RPMI7951 (cell line): ENCODE measurements at regions not wholly inside any gene's neighbourhood (a gene's known extent, or its start where the extent isn't known, plus 50 kb on each side); places are given as distances from the start of the nearest gene placed in this dataset.
"Not testable (repeated sequence)": the region's sequence is repeated elsewhere in the genome, so short reads cannot be mapped to it uniquely, and the experiment has no call there.

Experiments
- DNase-seq: peaks from one replicate; pipeline ENCODE4 v3.0.0-alpha.2; 2012; ENCODE audit warnings: low read depth

- DNase-seq, result peak; percentile 36
Observed at GRCh38 chr20:22949331-22950109, 85.6 kb upstream of the SSTR4 start.

GRCh38 chr20:22951966-22952365 is 83.1 kb upstream of the SSTR4 start:
- no peak for DNase-seq

DNA sequence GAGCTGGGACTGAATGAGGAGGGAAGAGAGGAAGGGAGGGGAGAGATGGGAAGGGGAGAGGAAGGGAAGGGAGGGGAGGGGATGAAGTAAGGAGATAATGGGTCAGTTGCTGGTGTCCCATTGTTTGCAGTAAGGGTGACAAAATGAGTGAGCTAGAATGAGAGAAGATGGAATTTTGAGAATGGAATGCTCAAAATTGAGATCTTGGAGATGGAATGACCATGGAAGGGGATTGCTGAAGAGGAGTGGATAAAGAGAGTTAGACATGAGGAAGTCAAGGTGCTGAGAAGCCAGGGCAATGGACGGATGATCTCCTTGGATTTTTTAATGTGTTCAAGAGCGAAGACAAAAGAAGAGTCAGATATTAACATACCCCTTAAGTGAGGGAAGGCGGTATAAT is 80.5 kb upstream of the SSTR4 start:
- no peak for DNase-seq

GRCh38 chr20:22958390-22958789 is 76.7 kb upstream of the SSTR4 start:
- DNase-seq, result no peak

GRCh38 chr20:22962567-22963439 is 72.3 kb upstream of the SSTR4 start:
- no peak for DNase-seq

- no peak for DNase-seq
Observed at GRCh38 chr20:22963581-22963980, 71.5 kb upstream of the SSTR4 start.

GRCh38 chr20:22966787-22967464 is 68.2 kb upstream of the SSTR4 start:
- DNase-seq, result no peak

DNA sequence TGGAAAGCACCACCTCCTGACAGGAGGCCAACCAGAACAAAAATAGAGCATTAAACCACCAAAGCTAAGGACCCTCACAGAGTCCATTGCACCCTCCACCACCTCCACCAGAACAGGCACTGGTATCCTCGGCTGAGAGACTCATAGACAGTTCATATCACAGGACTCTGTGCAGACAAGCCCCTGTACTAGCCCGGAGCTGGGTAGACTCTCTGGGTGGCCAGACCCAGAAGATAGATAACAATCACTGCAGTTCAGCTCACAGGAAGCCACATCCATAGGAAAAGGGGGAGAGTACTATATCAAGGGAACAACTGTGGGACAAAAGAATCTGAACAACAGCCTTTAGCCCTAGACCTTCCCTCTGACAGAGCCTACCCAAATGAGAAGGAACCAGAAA is 67.4 kb upstream of the SSTR4 start:
- DNase-seq, result not testable (repeated sequence)

DNA sequence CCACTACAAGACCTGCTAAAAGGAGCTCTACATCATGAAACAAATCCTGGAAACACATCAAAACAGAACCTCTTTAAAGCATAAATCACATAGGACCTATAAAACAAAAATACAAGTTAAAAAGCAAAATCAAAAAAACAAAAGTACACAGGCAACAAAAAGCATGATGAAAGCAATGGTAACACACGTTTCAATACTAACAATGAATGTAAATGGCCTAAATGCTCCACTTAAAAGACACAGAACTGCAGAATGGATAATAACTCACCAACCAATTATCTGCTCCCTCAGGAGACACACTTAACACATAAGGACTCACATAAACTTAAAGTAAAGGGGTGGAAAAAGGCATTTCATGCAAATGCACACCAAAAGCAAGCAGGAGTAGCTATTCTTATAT is 66.1 kb upstream of the SSTR4 start:
- DNase-seq, result not testable (repeated sequence)

DNA sequence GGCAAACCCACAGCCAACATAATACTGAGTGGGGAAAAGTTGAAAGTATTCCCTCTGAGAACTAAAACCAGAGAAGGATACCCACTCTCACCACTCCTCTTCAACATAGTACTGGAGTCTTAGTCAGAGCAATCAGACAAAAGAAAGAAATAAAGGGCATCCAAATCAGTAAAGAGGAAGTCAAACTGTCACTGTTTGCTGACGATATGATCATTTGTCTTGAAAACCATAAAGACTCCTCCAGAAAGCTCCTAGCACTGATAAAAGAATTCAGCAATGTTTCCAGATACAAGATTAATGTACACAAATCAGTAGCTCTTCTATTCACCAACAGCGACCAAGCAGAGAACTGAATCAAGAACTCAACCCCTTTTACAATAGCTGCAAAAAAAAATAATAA is 64.0 kb upstream of the SSTR4 start:
- not testable (repeated sequence) for DNase-seq

DNA sequence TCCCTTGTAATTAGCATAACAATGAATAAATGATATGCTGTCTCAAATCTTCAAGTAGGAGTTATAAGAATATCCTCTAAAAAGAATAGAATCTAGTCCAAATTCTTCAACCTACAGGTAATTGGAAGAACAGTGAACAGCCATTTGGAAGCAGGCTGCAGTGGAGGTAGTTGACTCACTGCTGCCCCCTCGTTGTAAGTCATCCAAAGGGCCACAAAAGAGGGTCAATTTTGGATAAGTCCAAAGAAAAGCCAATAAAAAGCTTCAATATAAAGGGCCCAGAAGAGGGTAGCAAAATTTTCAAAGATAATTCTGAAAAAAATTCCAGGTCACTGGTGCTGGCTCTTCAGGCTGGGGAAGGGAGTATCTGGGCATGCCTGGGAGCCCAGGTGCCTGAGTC is 60.8 kb upstream of the SSTR4 start:
- peak; percentile 56 for DNase-seq

DNA sequence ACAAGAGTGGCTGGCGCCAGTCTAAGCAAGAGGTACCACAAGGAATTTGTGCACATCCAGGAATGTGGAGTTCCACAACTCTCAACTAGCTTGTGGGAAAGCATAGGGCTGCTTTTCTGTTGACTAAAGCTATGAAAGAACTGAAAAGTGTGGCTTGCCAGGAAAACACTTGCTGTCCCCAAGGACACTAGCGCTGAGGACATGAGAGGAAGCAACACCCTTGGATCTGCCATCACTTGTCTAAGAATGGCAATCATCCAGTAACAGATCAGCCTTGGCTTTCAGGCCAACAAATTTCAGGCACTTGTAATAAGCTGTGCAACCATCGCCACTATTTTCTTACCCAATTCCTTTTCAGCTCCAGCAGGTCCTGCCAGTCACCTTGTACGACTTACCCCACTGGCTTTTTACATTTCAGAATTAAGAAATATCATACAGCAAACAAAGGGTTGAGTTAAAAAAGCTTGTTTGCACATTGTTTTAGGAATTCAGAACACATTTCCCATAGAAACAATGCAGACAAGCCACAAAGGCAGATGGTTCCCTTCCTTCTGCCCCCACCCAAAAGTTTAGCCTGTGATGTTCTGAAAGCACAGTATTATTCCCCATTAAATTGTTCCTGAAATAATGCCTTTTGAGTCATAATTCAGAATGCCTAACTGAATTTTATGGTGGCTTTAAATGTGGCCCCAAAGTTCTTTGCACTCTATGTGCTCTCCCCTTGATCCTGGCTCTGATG is 57.9 kb upstream of the SSTR4 start:
- no peak for DNase-seq

DNA sequence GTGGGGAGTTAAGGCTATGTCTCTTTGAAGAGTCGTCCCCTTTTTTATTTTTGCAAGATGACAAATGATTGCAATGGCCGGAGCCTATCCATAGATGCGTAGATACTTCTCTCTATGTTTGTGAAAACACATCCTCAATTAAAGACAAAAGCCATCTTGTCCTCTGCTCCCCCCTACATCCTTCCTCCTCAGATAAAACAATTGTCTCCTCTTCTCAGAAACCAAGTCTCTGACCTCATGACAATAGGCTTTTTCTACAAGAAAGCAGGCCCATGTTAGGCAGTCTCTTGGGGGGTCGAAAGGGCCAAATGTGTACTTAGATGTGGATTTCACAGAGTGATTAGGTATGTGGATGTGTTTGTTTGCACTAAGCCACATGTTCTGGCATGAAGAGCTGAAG is 51.1 kb upstream of the SSTR4 start:
- no peak for DNase-seq

DNA sequence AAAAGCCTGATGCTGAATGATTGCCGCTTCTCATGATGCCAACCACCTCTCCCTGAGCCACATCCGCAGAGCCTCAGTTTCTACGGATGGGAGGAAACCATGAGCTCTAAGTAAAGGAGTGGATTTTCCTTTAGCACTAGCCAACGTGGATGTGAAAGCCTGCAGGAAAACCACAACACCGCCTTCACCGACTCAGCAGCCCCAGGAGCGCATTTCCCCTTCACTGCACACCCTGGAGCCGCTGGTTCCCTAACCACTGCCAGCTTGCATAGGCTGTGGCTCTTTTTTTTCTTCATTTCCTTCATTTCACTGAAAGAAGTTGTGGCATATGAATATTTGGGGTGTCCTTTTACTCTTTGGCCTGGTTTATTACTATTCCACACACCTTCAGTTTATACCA is 50.5 kb upstream of the SSTR4 start:
- DNase-seq, result peak; percentile 82

- no peak for DNase-seq
Observed at GRCh38 chr20:22985239-22985778, 49.8 kb upstream of the SSTR4 start.
